GM12892 (cell line): ENCODE measurements at regions not wholly inside any gene's neighbourhood (a gene's known extent, or its start where the extent isn't known, plus 50 kb on each side); places are given as distances from the start of the nearest gene placed in this dataset.
"Not testable (repeated sequence)": the region's sequence is repeated elsewhere in the genome, so short reads cannot be mapped to it uniquely, and the experiment has no call there.

Experiments
- DNase-seq: peaks from one replicate; pipeline ENCODE4 v3.0.0; 2011; ENCODE audit not compliant: insufficient read length
- FAIRE-seq: peaks from 2 replicates; lab custom pipeline; 2011; peaks lifted over from hg19 to GRCh38; lab: Jason Lieb, UNC
- POLR2A ChIP-seq: IDR thresholded peaks from 2 replicates; pipeline ENCODE4 v1.6.1; 2011; ENCODE audit warnings: low read depth, low read length, control low read depth
- POLR2AphosphoS5 ChIP-seq: IDR thresholded peaks from 2 replicates; pipeline ENCODE4 v1.6.1; 2011; ENCODE audit warnings: low read depth, low read length, control low read depth
- TAF1 ChIP-seq: IDR thresholded peaks from 2 replicates; pipeline ENCODE4 v1.6.1; 2011; ENCODE audit warnings: low read depth, mild to moderate bottlenecking, control low read depth, low read length, borderline replicate concordance

- no peak for TF ChIP-seq POLR2A
- no peak for TF ChIP-seq POLR2AphosphoS5
- no peak for TF ChIP-seq TAF1
- FAIRE-seq (no peak), DNase-seq (no peak)
These were observed 523.6 kb upstream of the DAB2 start for GRCh38 chr5:39948341-39948740.

GRCh38 chr5:39947657-39948056 lies 522.9 kb upstream of the DAB2 start:
- FAIRE-seq = no peak
- no peak for TF ChIP-seq POLR2A
- TF ChIP-seq TAF1 = no peak
- TF ChIP-seq POLR2AphosphoS5 = no peak

GRCh38 chr5:39946356-39947045 lies 521.7 kb upstream of the DAB2 start:
- TF ChIP-seq POLR2AphosphoS5 (no peak), POLR2A (no peak), TAF1 (no peak)
- DNase-seq (no peak), FAIRE-seq (no peak)

More at GRCh38 chr5:39947657-39948056, 522.9 kb upstream of the DAB2 start:
- DNase-seq = no peak

GRCh38 chr5:39945870-39946269 lies 521.1 kb upstream of the DAB2 start:
- no peak for DNase-seq
- TF ChIP-seq POLR2AphosphoS5 (no peak), POLR2A (no peak), TAF1 (no peak)
- no peak for FAIRE-seq

GRCh38 chr5:39943811-39944210 lies 519.0 kb upstream of the DAB2 start:
- FAIRE-seq (no peak), DNase-seq (no peak)
- TF ChIP-seq TAF1 = no peak
- no peak for TF ChIP-seq POLR2A
- TF ChIP-seq POLR2AphosphoS5 = no peak

GRCh38 chr5:39942606-39943005 lies 517.8 kb upstream of the DAB2 start:
- DNase-seq = no peak
- TF ChIP-seq POLR2AphosphoS5 (no peak), TAF1 (no peak)
- FAIRE-seq = no peak

GRCh38 chr5:39941416-39941815 lies 516.6 kb upstream of the DAB2 start:
- no peak for TF ChIP-seq POLR2A
- TF ChIP-seq POLR2AphosphoS5 = no peak
- no peak for TF ChIP-seq TAF1
- DNase-seq (no peak), FAIRE-seq (no peak)

GRCh38 chr5:39934830-39935229 lies 510.1 kb upstream of the DAB2 start:
- no peak for DNase-seq
- FAIRE-seq = no peak
- no peak for TF ChIP-seq TAF1
- TF ChIP-seq POLR2A = no peak
- no peak for TF ChIP-seq POLR2AphosphoS5

- no peak for FAIRE-seq
- TF ChIP-seq POLR2AphosphoS5 (no peak), TAF1 (no peak), POLR2A (no peak)
These were observed 508.3 kb upstream of the DAB2 start for GRCh38 chr5:39933061-39933460.

GRCh38 chr5:39928709-39929108 lies 503.9 kb upstream of the DAB2 start:
- TF ChIP-seq POLR2A (no peak), TAF1 (no peak), POLR2AphosphoS5 (no peak)
- no peak for DNase-seq
- no peak for FAIRE-seq

More at GRCh38 chr5:39933061-39933460, 508.3 kb upstream of the DAB2 start:
- no peak for DNase-seq

- DNase-seq = no peak
- TF ChIP-seq POLR2A = no peak
- no peak for TF ChIP-seq TAF1
- TF ChIP-seq POLR2AphosphoS5 = no peak
- no peak for FAIRE-seq
These were observed 495.1 kb upstream of the DAB2 start for GRCh38 chr5:39919876-39920275.

GRCh38 chr5:39912906-39913305 lies 488.1 kb upstream of the DAB2 start:
- FAIRE-seq (no peak), DNase-seq (no peak)
- TF ChIP-seq POLR2AphosphoS5 = no peak
- TF ChIP-seq TAF1 = no peak
- TF ChIP-seq POLR2A = no peak

- not testable (repeated sequence) for DNase-seq, FAIRE-seq
These were observed 482.6 kb upstream of the DAB2 start for GRCh38 chr5:39907267-39907951.
